Muscle layer of colon (tissue), 2 donors: ENCODE measurements at regions not wholly inside any gene's neighbourhood (a gene's known extent, or its start where the extent isn't known, plus 50 kb on each side); places are given as distances from the start of the nearest gene placed in this dataset.

Experiments used
- H3K27ac ChIP-seq: one replicate; pipeline ENCODE4 v1.7.0; 2013; ENCODE audit warnings: low read depth, mild to moderate bottlenecking, low read length, moderate library complexity
- H3K27me3 ChIP-seq, 2 donors: one replicate each; pipeline ENCODE4 v1.7.0; 2013; ENCODE audit warnings: low read length in 2 of 2, mild to moderate bottlenecking in 2 of 2; ENCODE audit not compliant: insufficient read depth in 2 of 2, control insufficient read depth in 1 of 2
- H3K36me3 ChIP-seq: one replicate; pipeline ENCODE4 v1.7.0; 2013; ENCODE audit warnings: mild to moderate bottlenecking, low read length; ENCODE audit not compliant: insufficient read depth
- H3K4me1 ChIP-seq: one replicate; pipeline ENCODE4 v1.7.0; 2013; ENCODE audit warnings: mild to moderate bottlenecking, low read length; ENCODE audit not compliant: insufficient read depth
- H3K4me3 ChIP-seq, 2 donors: one replicate each; pipeline ENCODE4 v1.7.0; 2013; ENCODE audit warnings: low read length in 2 of 2, low read depth in 1 of 2, mild to moderate bottlenecking in 1 of 2, moderate library complexity in 1 of 2
- H3K9ac ChIP-seq: one replicate; pipeline ENCODE4 v1.7.0; 2013; ENCODE audit warnings: low read length
- H3K9me3 ChIP-seq: one replicate; pipeline ENCODE4 v1.7.0; 2013; ENCODE audit warnings: mild to moderate bottlenecking, low read length
- donor health status: abdominal sarcoma.
- donor health status: Adenocarcinoma of cecum.

- H3K4me1 ChIP-seq, result no peaks in the 10 kb centered on the region
- no peaks in the 10 kb centered on the region for H3K36me3 ChIP-seq
- H3K9ac ChIP-seq, result no peak overlapping the region
- H3K27ac ChIP-seq, result no peak overlapping the region
- no peak overlapping the region for H3K4me3 ChIP-seq
- no peaks in the 10 kb centered on the region for H3K9me3 ChIP-seq
- no peaks in the 10 kb centered on the region for H3K27me3 ChIP-seq
These were observed 336.0 kb upstream of the PCDH15 start for GRCh38 chr10:55137063-55137462.

GRCh38 chr10:55104738-55105137 lies 303.7 kb upstream of the PCDH15 start:
- Histone ChIP-seq H3K4me1 (no peaks in the 10 kb centered on the region), H3K4me3 (no peak overlapping the region), H3K9me3 (no peaks in the 10 kb centered on the region), H3K27me3 (no peaks in the 10 kb centered on the region), H3K36me3 (no peaks in the 10 kb centered on the region), H3K27ac (no peak overlapping the region), H3K9ac (no peak overlapping the region)

GRCh38 chr10:55098452-55098851 lies 297.4 kb upstream of the PCDH15 start:
- no peak overlapping the region for H3K4me3 ChIP-seq
- no peak overlapping the region for H3K27ac ChIP-seq
- H3K36me3 ChIP-seq, result no peaks in the 10 kb centered on the region
- no peaks in the 10 kb centered on the region for H3K27me3 ChIP-seq
- H3K4me1 ChIP-seq, result no peaks in the 10 kb centered on the region
- H3K9ac ChIP-seq, result no peak overlapping the region
- H3K9me3 ChIP-seq, result no peaks in the 10 kb centered on the region

- Histone ChIP-seq H3K27me3 (no peaks in the 10 kb centered on the region), H3K4me1 (no peaks in the 10 kb centered on the region), H3K9me3 (no peaks in the 10 kb centered on the region), H3K27ac (no peak overlapping the region), H3K9ac (no peak overlapping the region), H3K36me3 (no peaks in the 10 kb centered on the region), H3K4me3 (no peak overlapping the region)
These were observed 290.8 kb upstream of the PCDH15 start for GRCh38 chr10:55091691-55092328.

- Histone ChIP-seq H3K36me3 (no peaks in the 10 kb centered on the region), H3K27me3 (no peaks in the 10 kb centered on the region), H3K9ac (no peak overlapping the region), H3K27ac (no peak overlapping the region), H3K4me3 (no peak overlapping the region), H3K4me1 (no peaks in the 10 kb centered on the region), H3K9me3 (no peaks in the 10 kb centered on the region)
These were observed 277.1 kb upstream of the PCDH15 start for GRCh38 chr10:55078121-55078520.

GRCh38 chr10:55065185-55065584 lies 264.2 kb upstream of the PCDH15 start:
- no peaks in the 10 kb centered on the region for H3K27me3 ChIP-seq
- no peaks in the 10 kb centered on the region for H3K9me3 ChIP-seq
- no peak overlapping the region for H3K27ac ChIP-seq
- no peak overlapping the region for H3K4me3 ChIP-seq
- no peak overlapping the region for H3K9ac ChIP-seq
- H3K36me3 ChIP-seq, result no peaks in the 10 kb centered on the region
- H3K4me1 ChIP-seq, result no peaks in the 10 kb centered on the region

GRCh38 chr10:55063811-55064210 lies 262.8 kb upstream of the PCDH15 start:
- Histone ChIP-seq H3K9me3 (no peaks in the 10 kb centered on the region), H3K27ac (no peak overlapping the region), H3K4me3 (no peak overlapping the region), H3K4me1 (no peaks in the 10 kb centered on the region), H3K36me3 (no peaks in the 10 kb centered on the region), H3K9ac (no peak overlapping the region), H3K27me3 (no peaks in the 10 kb centered on the region)

- H3K27me3 ChIP-seq, result no peaks in the 10 kb centered on the region
- H3K9me3 ChIP-seq, result no peaks in the 10 kb centered on the region
- H3K36me3 ChIP-seq, result no peaks in the 10 kb centered on the region
- no peak overlapping the region for H3K4me3 ChIP-seq
- H3K4me1 ChIP-seq, result no peaks in the 10 kb centered on the region
- no peak overlapping the region for H3K9ac ChIP-seq
- H3K27ac ChIP-seq, result no peak overlapping the region
These were observed 261.3 kb upstream of the PCDH15 start for GRCh38 chr10:55062349-55062748.

- no peak overlapping the region for H3K9ac ChIP-seq
These were observed 257.8 kb upstream of the PCDH15 start for GRCh38 chr10:55058800-55059199.

GRCh38 chr10:55051515-55051914 lies 250.5 kb upstream of the PCDH15 start:
- Histone ChIP-seq H3K9me3 (no peaks in the 10 kb centered on the region), H3K27me3 (no peaks in the 10 kb centered on the region), H3K36me3 (no peaks in the 10 kb centered on the region), H3K27ac (no peak overlapping the region), H3K9ac (no peak overlapping the region), H3K4me1 (no peaks in the 10 kb centered on the region), H3K4me3 (no peak overlapping the region)

More at GRCh38 chr10:55058800-55059199, 257.8 kb upstream of the PCDH15 start:
- no peaks in the 10 kb centered on the region for H3K4me1 ChIP-seq
- H3K36me3 ChIP-seq, result no peaks in the 10 kb centered on the region
- H3K9me3 ChIP-seq, result no peaks in the 10 kb centered on the region
- H3K27ac ChIP-seq, result no peak overlapping the region
- H3K27me3 ChIP-seq, result no peaks in the 10 kb centered on the region
- no peak overlapping the region for H3K4me3 ChIP-seq

- Histone ChIP-seq H3K9ac (no peak overlapping the region), H3K4me1 (no peaks in the 10 kb centered on the region), H3K9me3 (no peaks in the 10 kb centered on the region), H3K4me3 (no peak overlapping the region), H3K36me3 (no peaks in the 10 kb centered on the region), H3K27me3 (no peaks in the 10 kb centered on the region), H3K27ac (no peak overlapping the region)
These were observed 247.9 kb upstream of the PCDH15 start for GRCh38 chr10:55048830-55049498.

- H3K36me3 ChIP-seq, result no peaks in the 10 kb centered on the region
These were observed 242.5 kb upstream of the PCDH15 start for GRCh38 chr10:55043540-55043939.

More at GRCh38 chr10:55043540-55043939, 242.5 kb upstream of the PCDH15 start:
- Histone ChIP-seq H3K4me3 (no peak overlapping the region), H3K4me1 (no peaks in the 10 kb centered on the region), H3K27ac (no peak overlapping the region), H3K27me3 (no peaks in the 10 kb centered on the region), H3K9ac (no peak overlapping the region), H3K9me3 (no peaks in the 10 kb centered on the region)
